Keratinocyte (primary cell): ENCODE measurements at regions not wholly inside any gene's neighbourhood (a gene's known extent, or its start where the extent isn't known, plus 50 kb on each side); places are given as distances from the start of the nearest gene placed in this dataset.

Source experiments
- DNase-seq: peaks from one replicate; pipeline ENCODE4 v3.0.0-alpha.2; 2011; ENCODE audit warnings: low read depth, missing footprints, low spot score
- FAIRE-seq: peaks from 2 replicates; lab custom pipeline; 2011; peaks lifted over from hg19 to GRCh38; lab: Jason Lieb, UNC
- H2AFZ ChIP-seq: 2 replicates; pipeline ENCODE4 v1.6.0; 2012; ENCODE audit warnings: low read length, control low read depth, inconsistent platforms; ENCODE audit not compliant: control insufficient read depth
- H3K27ac ChIP-seq: 2 replicates; pipeline ENCODE4 v1.5.1; 2011; ENCODE audit warnings: low read length; ENCODE audit not compliant: control insufficient read depth, insufficient read depth
- H3K27me3 ChIP-seq: 3 replicates; pipeline ENCODE4 v1.6.0; 2011; ENCODE audit warnings: low read length; ENCODE audit not compliant: control insufficient read depth, insufficient read depth; ENCODE audit errors: extremely low read depth
- H3K36me3 ChIP-seq, 2 experiments: 2 replicates in 1 of 2; 3 replicates in 1 of 2; pipeline ENCODE4 v1.5.1; 2011; ENCODE audit warnings: low read length in 2 of 2, mild to moderate bottlenecking in 1 of 2; ENCODE audit not compliant: control insufficient read depth in 2 of 2, insufficient read depth in 2 of 2; ENCODE audit errors: extremely low read depth in 1 of 2
- H3K4me1 ChIP-seq: 3 replicates; pipeline ENCODE4 v1.5.1; 2011; ENCODE audit warnings: low read length; ENCODE audit not compliant: control insufficient read depth, insufficient read depth; ENCODE audit errors: extremely low read depth
- H3K4me2 ChIP-seq: 3 replicates; pipeline ENCODE4 v1.6.0; 2011; ENCODE audit warnings: low read depth, low read length; ENCODE audit not compliant: control insufficient read depth, insufficient read depth; ENCODE audit errors: extremely low read depth
- H3K4me3 ChIP-seq, 3 experiments: fragments of 200-600 bp in 1 of 3; sonication (generic) in 1 of 3; 2 replicates in 2 of 3; 3 replicates in 1 of 3; pipeline ENCODE4 v1.5.1; 2011 to 2016; ENCODE audit warnings: low read length in 3 of 3, mild to moderate bottlenecking in 3 of 3, control low read depth in 2 of 3, inconsistent platforms in 1 of 3, low read depth in 1 of 3, mixed read lengths in 1 of 3, mixed run types in 1 of 3, moderate library complexity in 1 of 3; ENCODE audit not compliant: control insufficient read depth in 2 of 3, insufficient read depth in 2 of 3; ENCODE audit errors: extremely low read depth in 1 of 3
- H3K79me2 ChIP-seq: 2 replicates; pipeline ENCODE4 v1.6.0; 2012; ENCODE audit warnings: low read length; ENCODE audit not compliant: control insufficient read depth, insufficient read depth
- H3K9ac ChIP-seq: 3 replicates; pipeline ENCODE4 v1.6.0; 2011; ENCODE audit warnings: low read length; ENCODE audit not compliant: control insufficient read depth, insufficient read depth; ENCODE audit errors: extremely low read depth
- H3K9me1 ChIP-seq: 3 replicates; pipeline ENCODE4 v1.6.0; 2011; ENCODE audit warnings: low read length; ENCODE audit not compliant: control insufficient read depth, insufficient read depth; ENCODE audit errors: extremely low read depth
- H3K9me3 ChIP-seq: 2 replicates; pipeline ENCODE4 v1.5.1; 2012; ENCODE audit warnings: low read depth, low read length; ENCODE audit not compliant: control insufficient read depth
- H4K20me1 ChIP-seq: 3 replicates; pipeline ENCODE4 v1.6.0; 2011; ENCODE audit warnings: low read length; ENCODE audit not compliant: control insufficient read depth, insufficient read depth; ENCODE audit errors: extremely low read depth
- CTCF ChIP-seq, 3 experiments: IDR thresholded peaks in 1 of 3; conservative IDR thresholded peaks in 1 of 3; optimal IDR thresholded peaks in 1 of 3; 2 replicates in 2 of 3; 3 replicates in 1 of 3; pipeline versions ENCODE3 to v1.5.1; 2011; ENCODE audit warnings: low read length in 3 of 3, mild to moderate bottlenecking in 3 of 3, moderate library complexity in 2 of 3, control low read depth in 1 of 3, inconsistent platforms in 1 of 3; ENCODE audit not compliant: insufficient read depth in 2 of 3; ENCODE audit errors: extremely low read depth in 1 of 3
- EZH2 ChIP-seq: IDR thresholded peaks from one replicate; pipeline ENCODE4 v1.6.1; 2012; ENCODE audit warnings: inconsistent platforms, mild to moderate bottlenecking, low read length, moderate library complexity
- dilution Hi-C: fragments of 300-500 bp; cut with MboI; formaldehyde crosslinking; loops from one replicate; pipeline ENCODE4 v1.7.0; 2020; ENCODE audit warnings: low sequenced_read_pairs; ENCODE audit not compliant: extremely low pct_ligation_motif_present

- Histone ChIP-seq H3K9ac (no peak overlapping the region), H3K79me2 (no peaks in the 10 kb centered on the region), H3K36me3 (no peaks in the 10 kb centered on the region), H3K27me3 (no peaks in the 10 kb centered on the region), H3K4me1 (no peaks in the 10 kb centered on the region), H3K9me3 (peaks cover 7% of the 10 kb centered on the region), H3K27ac (no peak overlapping the region), H3K4me3 (no peak overlapping the region), H3K9me1 (no peaks in the 10 kb centered on the region), H2AFZ (no peak overlapping the region), H3K4me2 (no peak overlapping the region), H4K20me1 (no peaks in the 10 kb centered on the region)
- dilution Hi-C loops, result no loop called here
- DNase-seq, result no peak
- no peak for FAIRE-seq
- no peak for TF ChIP-seq EZH2
- TF ChIP-seq CTCF (optimal IDR thresholded peaks at IDR 0.05 in 1 of 3, IDR thresholded peaks at IDR 0.05 in 1 of 3, conservative IDR thresholded peaks at IDR 0.05 in 1 of 3; ENCODE audit: extremely low read depth in 1 of 3, insufficient read depth in 2 of 3, low read length in 3 of 3), result no peak
Observed at GRCh38 chr6:165715428-165715827, 52.4 kb upstream of the PDE10A start.

GRCh38 chr6:165714907-165715306, 51.9 kb upstream of the PDE10A start:
- dilution Hi-C loops, result no loop called here
- no peaks in the 10 kb centered on the region for H3K9me1 ChIP-seq
- H3K9ac ChIP-seq, result no peak overlapping the region
- H3K27ac ChIP-seq, result no peak overlapping the region
- H3K9me3 ChIP-seq, result peaks cover 9% of the 10 kb centered on the region
- TF ChIP-seq CTCF (optimal IDR thresholded peaks at IDR 0.05 in 1 of 3, IDR thresholded peaks at IDR 0.05 in 1 of 3, conservative IDR thresholded peaks at IDR 0.05 in 1 of 3; ENCODE audit: extremely low read depth in 1 of 3, insufficient read depth in 2 of 3, low read length in 3 of 3) (no peak), EZH2 (no peak)
- H3K36me3 ChIP-seq, result no peaks in the 10 kb centered on the region
- no peak overlapping the region for H3K4me2 ChIP-seq
- no peaks in the 10 kb centered on the region for H3K4me1 ChIP-seq
- no peaks in the 10 kb centered on the region for H3K27me3 ChIP-seq
- DNase-seq (no peak), FAIRE-seq (no peak)
- no peak overlapping the region for H2AFZ ChIP-seq
- no peaks in the 10 kb centered on the region for H4K20me1 ChIP-seq
- H3K4me3 ChIP-seq, result no peak overlapping the region
- no peaks in the 10 kb centered on the region for H3K79me2 ChIP-seq
